GM06990 (cell line): ENCODE measurements at regions not wholly inside any gene's neighbourhood (a gene's known extent, or its start where the extent isn't known, plus 50 kb on each side); places are given as distances from the start of the nearest gene placed in this dataset.

Source experiments
- DNase-seq: peaks from one replicate; pipeline ENCODE4 v3.0.0-alpha.2; 2011; ENCODE audit not compliant: insufficient read length; ENCODE audit errors: extremely low read depth
- H3K27me3 ChIP-seq: replicated peaks from 2 replicates; pipeline ENCODE4 v1.6.0; 2011; ENCODE audit warnings: low read length; ENCODE audit not compliant: control insufficient read depth, insufficient read depth
- H3K36me3 ChIP-seq: 2 replicates; pipeline ENCODE4 v1.5.1; 2011; ENCODE audit warnings: low read length; ENCODE audit not compliant: control insufficient read depth, insufficient read depth
- H3K4me3 ChIP-seq: replicated peaks from 2 replicates; pipeline ENCODE4 v1.5.1; 2011; ENCODE audit warnings: low read depth, mild to moderate bottlenecking, control low read depth, low read length
- CTCF ChIP-seq: IDR thresholded peaks from 2 replicates; pipeline ENCODE4 v1.5.1; 2011; ENCODE audit warnings: low read length, control low read depth, mild to moderate bottlenecking, inconsistent platforms; ENCODE audit not compliant: insufficient read depth, poor library complexity, severe bottlenecking

- no peak for DNase-seq
- TF ChIP-seq CTCF = no peak
- Histone ChIP-seq H3K36me3 (no peaks in the 10 kb centered on the region), H3K4me3 (no peak overlapping the region), H3K27me3 (no peaks in the 10 kb centered on the region)
Observed at GRCh38 chr6:44044154-44044539, 83.1 kb downstream of the MRPL14 start.

GRCh38 chr6:44043479-44044153 lies 83.6 kb downstream of the MRPL14 start:
- Histone ChIP-seq H3K27me3 (no peaks in the 10 kb centered on the region), H3K36me3 (no peaks in the 10 kb centered on the region), H3K4me3 (no peak overlapping the region)
- DNase-seq = no peak
- no peak for TF ChIP-seq CTCF

- Histone ChIP-seq H3K27me3 (no peaks in the 10 kb centered on the region), H3K4me3 (no peak overlapping the region), H3K36me3 (no peaks in the 10 kb centered on the region)
- DNase-seq = no peak
- TF ChIP-seq CTCF = no peak
Observed at GRCh38 chr6:44042989-44043478, 84.2 kb downstream of the MRPL14 start.

GRCh38 chr6:44042261-44042988 lies 84.8 kb downstream of the MRPL14 start:
- H3K36me3 ChIP-seq = no peaks in the 10 kb centered on the region
- H3K4me3 ChIP-seq = no peak overlapping the region
- no peak for DNase-seq
- TF ChIP-seq CTCF = no peak
- no peaks in the 10 kb centered on the region for H3K27me3 ChIP-seq

- no peak overlapping the region for H3K4me3 ChIP-seq
- no peak for DNase-seq
- H3K36me3 ChIP-seq = no peaks in the 10 kb centered on the region
- TF ChIP-seq CTCF = no peak
- no peaks in the 10 kb centered on the region for H3K27me3 ChIP-seq
Observed at GRCh38 chr6:44041461-44042260, 85.6 kb downstream of the MRPL14 start.
